Activated gamma-delta T cell treated with Interleukin-2 at 50 U/mL for 16 hours (primary cell): ENCODE measurements at regions not wholly inside any gene's neighbourhood (a gene's known extent, or its start where the extent isn't known, plus 50 kb on each side); places are given as distances from the start of the nearest gene placed in this dataset.

Experiments
- DNase-seq: peaks from one replicate; pipeline ENCODE4 v3.0.0-alpha.2; 2020

- no peak for DNase-seq
Observed at GRCh38 chr9:113646946-113647914, 183.7 kb downstream of the RGS3 start.

DNA sequence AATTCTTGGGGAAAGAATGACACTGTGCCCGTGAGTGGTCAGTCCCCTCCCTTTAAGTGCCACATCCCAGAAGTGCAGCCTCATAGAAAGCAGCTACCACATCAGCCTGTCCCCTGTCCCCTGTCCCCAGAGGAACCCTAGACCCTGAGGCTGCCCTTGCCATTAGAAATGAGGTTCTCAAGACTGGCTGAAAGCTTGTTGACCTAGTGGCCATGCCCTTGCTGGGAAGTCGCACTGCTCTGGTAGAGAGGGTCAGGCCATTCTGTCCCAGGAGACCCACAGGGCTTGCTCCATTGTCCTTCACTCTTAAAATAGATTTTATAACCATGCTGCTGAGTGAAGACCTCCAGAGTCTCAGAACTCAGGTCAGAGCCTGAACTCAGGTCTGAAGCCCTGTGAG, 184.5 kb downstream of the RGS3 start:
- DNase-seq, result no peak

DNA sequence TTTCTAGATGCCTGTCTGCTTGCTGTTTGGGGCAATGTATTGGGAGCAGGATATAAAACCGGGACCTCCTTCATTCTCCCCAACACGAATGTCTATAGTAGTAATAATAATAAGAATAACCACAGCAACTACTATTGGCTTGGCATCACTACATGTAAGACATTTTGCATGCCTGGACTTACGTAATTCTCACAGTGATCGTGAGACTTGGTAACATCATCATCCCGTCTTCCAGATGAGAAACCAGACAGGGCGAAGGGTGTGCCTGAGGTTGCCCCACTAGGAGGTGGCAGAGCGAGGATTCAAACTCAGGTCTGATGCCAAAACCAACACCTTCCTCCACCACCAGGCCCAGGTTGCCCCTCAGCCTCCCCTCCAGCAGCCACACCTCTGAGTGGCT, 185.1 kb downstream of the RGS3 start:
- DNase-seq, result no peak

DNA sequence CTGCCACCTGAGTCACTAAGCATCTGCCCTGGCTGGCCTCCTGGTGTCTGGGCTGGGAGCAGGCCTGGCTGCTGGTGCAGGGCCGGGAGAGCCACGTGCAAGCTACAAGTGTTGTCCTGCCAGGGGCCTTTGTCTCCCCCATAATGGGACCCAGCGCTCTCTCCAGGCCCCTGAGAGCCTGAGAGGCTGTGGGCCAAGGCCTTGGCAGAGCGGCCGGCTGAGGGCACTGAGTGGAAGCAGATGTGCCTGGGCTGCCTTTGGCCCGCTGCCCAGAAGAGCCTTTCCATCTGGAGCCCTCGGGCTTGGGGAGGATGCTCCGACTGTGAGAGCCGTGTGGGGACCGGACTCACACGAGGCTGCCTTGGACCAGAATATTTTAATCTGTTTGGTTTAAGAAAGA, 185.5 kb downstream of the RGS3 start:
- no peak for DNase-seq

- no peak for DNase-seq
Observed at GRCh38 chr9:113649855-113650206, 186.3 kb downstream of the RGS3 start.

DNA sequence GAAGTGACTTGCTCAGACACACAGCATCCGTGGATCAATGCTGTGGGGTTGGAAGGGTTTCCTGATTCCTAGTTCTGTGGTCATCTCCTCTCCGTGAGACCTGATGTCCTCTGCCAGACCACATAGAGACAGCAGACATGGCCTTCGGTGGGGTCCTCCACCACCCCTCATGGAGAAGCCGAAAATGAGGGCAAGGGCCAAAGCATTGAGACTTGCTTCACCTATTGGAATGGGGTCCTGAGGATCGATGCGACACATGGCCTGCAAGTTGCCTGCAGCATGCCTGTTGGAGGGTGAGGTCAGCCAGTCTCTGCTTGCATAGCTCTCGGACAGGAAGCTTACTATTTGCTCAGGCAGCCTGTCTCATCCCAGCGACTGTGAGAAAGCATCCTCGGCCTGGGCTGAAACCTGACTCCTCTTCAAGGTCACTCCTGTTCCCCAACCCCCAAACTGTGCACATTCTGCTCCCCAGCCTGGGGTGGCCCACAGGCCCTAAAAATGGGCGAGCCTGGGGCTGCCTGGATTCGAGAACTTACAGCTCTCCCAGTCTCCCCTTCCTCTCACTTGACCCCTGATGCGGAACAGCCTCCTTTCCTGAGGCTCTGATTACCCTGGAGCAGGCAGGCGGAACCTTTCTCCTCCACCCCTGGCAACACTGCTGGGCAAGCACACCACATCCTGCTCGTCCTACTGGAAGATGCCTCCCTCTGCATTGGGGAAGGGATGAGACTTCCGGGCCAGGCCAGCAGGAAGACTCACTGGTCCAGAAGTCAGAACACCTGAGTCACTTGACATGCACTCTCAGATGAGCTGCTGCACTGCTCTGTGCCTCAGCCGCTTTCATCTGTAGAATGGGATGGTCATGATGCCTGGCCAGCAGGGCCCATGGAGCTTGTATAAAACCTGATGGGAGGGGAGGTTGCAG, 186.9 kb downstream of the RGS3 start:
- DNase-seq, result no peak

- no peak for DNase-seq
Observed at GRCh38 chr9:113651896-113652295, 188.4 kb downstream of the RGS3 start.

DNA sequence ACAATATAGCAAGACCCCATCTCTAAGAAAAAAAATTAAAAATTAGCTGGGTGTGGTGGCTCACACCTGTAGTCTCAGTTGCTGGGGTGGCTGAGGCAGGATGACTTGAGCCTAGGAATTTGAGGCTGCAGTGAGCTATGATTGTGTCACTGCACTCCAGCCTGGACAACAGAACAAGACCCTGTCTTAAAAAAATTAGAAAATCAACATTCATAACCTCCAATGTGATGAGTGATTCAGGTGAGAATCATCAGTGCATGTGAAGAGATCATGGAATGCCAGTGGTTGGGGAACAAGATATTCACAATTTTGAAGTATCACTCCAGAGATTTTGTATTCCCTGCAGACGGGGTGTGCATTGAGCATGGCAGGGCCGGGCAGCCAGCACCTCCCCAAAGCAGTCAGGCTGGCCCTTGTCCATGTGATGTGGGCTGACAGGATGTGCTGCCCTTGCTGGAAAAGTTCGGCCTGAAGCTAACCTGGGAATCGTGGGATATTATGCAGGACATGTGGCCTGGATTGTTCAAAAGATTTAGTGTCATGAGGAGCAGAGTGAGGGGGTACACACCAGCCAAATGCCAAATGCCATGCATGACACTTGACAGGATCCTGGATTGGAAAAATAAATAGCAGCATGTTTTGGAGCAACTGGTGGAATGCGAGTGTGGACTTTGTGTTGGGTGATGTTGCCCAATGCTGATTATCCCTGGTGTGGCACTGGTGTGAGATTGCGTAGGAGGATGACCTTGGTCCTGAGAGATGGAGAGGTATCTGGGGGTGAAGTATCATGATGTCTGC, 189.0 kb downstream of the RGS3 start:
- no peak for DNase-seq

DNA sequence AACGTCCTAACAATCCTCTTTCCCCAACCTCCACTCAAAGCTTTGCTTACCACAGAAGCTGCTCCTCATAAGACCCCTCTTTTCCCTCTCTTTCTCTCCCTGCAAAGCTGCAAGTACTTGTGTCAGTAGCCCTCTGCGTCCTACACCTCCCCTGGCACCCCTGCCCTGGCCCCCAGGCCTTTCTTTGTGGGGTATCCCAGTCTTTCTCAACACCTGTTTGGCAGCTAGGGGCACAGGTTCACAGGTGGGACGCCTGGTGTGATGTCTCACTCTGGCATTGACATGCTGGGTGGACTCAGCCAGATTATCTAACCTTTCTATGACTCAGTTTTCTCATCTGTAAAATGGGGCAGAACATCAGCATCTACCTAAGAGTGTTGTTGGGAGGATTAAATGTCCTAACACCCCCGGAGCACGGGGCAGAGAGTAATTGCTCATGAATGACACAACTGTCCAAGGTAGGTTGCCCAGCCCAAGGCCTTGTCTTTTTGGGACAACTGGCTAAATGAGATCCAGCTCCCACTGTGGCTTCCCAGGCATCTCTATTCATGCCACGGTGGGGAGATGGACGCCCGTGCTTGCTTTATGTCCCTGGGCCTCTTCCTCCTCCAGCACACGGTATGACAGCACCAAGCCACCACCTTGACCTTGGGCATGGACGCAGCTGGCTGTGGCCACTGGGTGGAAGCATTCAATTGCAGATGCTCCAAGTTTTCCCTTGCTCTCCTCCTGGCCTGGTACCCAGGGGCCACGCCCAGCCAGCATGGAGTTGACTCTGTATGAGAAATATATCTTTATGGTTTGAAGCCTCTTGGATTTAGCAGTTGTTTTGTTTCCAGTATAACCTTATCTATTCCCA, 190.4 kb downstream of the RGS3 start:
- DNase-seq, result no peak

GRCh38 chr9:113654605-113655428, 191.3 kb downstream of the RGS3 start:
- DNase-seq, result no peak

DNA sequence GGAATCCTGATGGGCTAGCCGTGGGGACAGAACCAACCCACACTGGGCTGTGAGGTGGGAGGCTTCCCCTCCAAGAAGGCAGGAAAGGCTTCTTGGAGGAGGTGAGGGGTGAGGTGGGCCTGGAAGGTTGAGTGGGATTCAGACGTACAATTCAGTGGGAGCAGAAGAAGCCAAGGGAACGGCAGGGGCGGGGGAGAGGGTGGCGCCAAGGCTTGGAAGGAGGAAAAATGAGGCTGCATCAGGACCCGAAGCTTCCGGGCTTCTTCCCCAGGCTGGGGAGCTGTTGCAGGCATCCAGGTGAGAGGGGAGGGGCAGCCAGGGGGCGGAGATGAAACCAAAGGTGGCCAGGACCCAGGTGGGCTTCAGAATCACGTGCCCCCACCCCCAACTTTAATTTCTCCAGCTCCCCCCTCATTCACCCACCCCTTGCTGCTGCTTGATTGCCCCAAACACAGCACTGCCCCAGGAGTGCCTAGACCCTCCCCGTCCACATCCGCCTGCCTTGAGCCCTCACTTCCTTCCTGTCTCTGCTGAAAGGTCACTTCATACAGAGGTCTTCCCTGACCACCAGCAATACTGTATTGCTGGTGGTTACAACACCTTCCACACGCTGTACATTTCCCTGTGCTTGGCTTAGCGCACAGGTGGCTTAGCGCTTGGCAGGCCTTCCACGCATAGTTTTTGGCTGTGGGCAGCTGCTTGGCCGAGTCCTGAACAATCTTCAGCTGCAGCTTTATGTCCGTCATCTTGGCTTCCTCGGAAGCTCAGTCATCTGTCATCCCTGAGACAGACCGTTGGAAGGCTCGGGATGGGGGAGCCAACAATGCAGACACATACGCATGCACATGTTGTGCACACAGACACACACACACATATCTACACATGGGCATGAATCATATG, 193.5 kb downstream of the RGS3 start:
- no peak for DNase-seq

GRCh38 chr9:113657765-113658544, 194.4 kb downstream of the RGS3 start:
- DNase-seq, result peak; percentile 75

DNA sequence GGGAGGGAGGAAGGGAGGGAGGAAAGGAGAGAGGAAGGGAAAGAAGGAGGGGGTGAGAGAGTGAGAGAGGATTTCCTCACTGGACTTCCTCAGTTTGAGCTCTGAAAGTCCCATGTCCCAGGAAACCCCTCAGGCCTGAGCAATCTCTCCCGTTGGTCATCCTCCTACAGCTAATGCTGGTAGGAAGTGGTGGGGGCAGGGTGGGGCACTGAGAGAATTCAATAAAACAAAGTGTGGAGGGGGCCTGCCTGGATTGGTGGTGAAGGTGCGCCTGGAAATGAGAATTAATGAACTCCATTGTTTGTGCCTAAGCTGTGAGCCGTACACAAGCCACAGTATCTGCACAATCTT, 195.0 kb downstream of the RGS3 start:
- DNase-seq, result no peak

DNA sequence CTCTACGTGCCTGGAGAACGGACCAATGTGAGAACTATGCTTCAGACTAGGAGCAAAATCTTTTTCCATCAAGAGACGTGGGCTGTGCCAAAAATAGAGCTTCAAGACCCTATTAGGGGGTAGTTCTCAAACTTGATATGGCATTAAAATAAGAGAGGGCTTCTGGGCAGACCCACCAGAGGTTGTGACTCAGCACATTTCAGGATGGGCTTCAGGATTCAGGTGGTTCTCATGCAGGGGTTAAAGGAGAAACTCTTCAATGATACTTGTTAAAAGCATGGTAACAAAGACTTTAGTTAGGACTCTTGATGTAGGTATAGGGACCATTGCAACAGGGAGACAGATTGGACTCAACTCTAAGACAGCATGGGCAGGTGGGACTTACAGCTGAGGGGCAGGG, 195.5 kb downstream of the RGS3 start:
- no peak for DNase-seq

DNA sequence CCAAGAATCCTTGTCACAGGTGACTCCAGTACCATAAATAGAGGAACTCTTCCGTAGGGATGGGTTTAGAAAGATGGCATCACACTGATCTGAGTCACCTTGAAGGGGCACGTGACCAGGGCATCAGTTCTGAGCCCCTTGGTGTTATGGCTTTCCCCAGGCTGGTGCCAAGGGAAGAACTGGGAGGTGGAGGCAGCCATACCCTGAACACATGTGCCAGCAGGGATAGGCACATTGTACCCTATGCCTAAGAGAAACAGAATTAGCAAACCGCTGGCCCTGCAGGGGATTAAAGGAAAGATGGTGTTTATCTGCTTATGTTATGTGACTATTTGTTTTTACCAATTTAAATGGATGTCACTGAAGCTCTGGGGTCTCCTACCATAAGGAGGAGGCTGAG, 196.2 kb downstream of the RGS3 start:
- DNase-seq, result no peak

DNA sequence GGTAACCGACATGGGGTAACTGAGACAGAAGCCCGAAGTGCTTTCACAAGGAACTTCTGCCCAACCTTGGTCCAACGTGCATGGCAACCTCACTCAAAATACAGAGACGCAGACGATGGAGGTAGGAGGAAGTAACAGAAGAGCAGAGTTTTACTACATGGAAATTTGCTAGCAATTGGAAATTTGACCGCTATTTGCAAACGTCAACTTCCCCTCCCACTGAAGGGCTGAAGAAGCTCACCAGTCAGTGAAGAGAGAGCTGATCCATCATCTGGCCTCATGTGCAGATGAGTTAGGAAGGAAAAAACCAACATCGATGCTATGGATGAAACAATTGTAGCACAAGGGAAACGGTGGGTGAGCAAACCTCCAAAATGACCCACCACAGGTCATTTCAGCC, 196.7 kb downstream of the RGS3 start:
- DNase-seq, result no peak

- no peak for DNase-seq
Observed at GRCh38 chr9:113661074-113661473, 197.5 kb downstream of the RGS3 start.

DNA sequence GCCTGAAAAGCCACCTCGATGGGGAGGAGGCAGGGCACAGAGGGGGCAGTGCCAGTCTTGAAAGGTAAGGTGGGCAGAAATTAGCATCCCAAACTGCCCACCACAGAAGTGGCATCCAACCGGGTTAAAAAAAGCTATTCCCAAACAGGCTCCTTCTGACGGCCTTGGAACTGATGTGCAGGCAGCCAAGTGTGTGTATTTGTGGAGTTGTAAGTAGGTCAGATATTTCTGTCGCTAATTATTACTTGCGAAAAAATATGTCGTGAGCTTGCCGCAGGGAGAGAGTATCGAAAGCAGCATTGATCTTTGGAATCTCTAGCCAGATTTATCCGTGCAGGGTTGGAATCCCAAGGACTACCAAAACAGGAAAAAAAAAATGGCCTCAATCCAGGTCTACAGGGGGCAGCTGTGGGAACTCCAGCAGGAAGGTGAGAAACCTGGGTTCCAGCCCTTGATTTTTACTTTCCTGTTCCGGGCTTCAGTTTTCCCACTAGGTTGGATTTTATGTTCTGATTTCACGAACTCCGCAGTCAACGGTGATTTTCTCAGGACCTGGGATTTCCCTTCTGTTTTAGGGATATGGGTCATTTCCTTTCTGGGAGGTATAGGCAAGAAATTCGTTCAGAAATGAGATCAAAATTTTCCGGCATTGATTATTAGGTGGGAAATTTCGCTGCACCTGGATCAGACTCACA, 200.8 kb downstream of the RGS3 start:
- DNase-seq, result no peak

DNA sequence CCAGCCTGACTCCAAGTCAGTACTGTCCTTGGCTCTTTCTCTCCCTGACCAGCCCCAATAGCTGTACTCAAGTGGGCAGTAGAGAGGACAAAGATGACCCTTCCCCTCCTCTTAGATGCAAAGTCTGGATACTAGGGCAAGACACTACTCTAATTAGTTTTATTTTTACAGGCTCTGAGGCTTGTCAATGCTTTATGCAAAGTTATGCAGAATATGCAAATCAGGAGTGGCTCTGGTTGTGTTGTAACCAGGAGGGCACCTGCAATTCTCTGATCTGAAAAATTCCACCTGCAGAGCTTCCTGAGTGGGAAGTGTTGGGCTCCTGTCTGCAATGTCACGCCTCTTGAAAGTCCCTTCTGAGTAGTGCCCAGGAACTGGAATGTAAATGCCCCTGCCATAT, 201.5 kb downstream of the RGS3 start:
- DNase-seq, result no peak
